H1 (cell line): ENCODE measurements at regions not wholly inside any gene's neighbourhood (a gene's known extent, or its start where the extent isn't known, plus 50 kb on each side); places are given as distances from the start of the nearest gene placed in this dataset.

Source experiments
- CTCF ChIA-PET: fragments of 300-600 bp; sonication (Branson Sonifier 250); formaldehyde crosslinking; loops from one replicate; lab custom pipeline; 2021; ENCODE audit not compliant: partially characterized antibody; lab: Charles Lee
- POLR2A ChIA-PET: fragments of 300-600 bp; sonication (Branson Sonifier 250); formaldehyde crosslinking; loops from one replicate; lab custom pipeline; 2021; ENCODE audit warnings: inconsistent platforms; ENCODE audit not compliant: partially characterized antibody; lab: Charles Lee
- DNase-seq, 2 experiments: peaks; one replicate each; pipeline versions ENCODE4 v3.0.0 to v3.0.0-alpha.2; 2010 to 2022; ENCODE audit warnings: low spot score in 2 of 2, low read depth in 1 of 2, mixed read lengths in 1 of 2
- FAIRE-seq: peaks from 2 replicates; lab custom pipeline; 2011; peaks lifted over from hg19 to GRCh38; lab: Jason Lieb, UNC
- H2AFZ ChIP-seq: 2 replicates; pipeline ENCODE4 v1.8.1; 2012; ENCODE audit warnings: low read length, inconsistent platforms
- H2AK5ac ChIP-seq: 2 replicates; pipeline ENCODE4 v1.6.1; 2013; ENCODE audit warnings: low read depth, low read length
- H2BK120ac ChIP-seq: replicated peaks from 2 replicates; pipeline ENCODE3; 2013; ENCODE audit warnings: low read depth, low read length, inconsistent platforms
- H2BK12ac ChIP-seq: 2 replicates; pipeline ENCODE4 v1.6.1; 2013; ENCODE audit warnings: low read depth, low read length
- H2BK15ac ChIP-seq: 2 replicates; pipeline ENCODE4 v1.6.1; 2013; ENCODE audit warnings: low read length
- H2BK20ac ChIP-seq: 2 replicates; pipeline ENCODE4 v1.6.1; 2013; ENCODE audit warnings: low read length
- H2BK5ac ChIP-seq: 2 replicates; pipeline ENCODE4 v1.6.1; 2013; ENCODE audit warnings: low read depth, low read length
- H3K14ac ChIP-seq: 2 replicates; pipeline ENCODE4 v1.6.1; 2013; ENCODE audit warnings: inconsistent platforms; ENCODE audit not compliant: insufficient read length
- H3K18ac ChIP-seq: 2 replicates; pipeline ENCODE4 v1.6.1; 2013; ENCODE audit warnings: low read length; ENCODE audit errors: extremely low read depth
- H3K23ac ChIP-seq: 2 replicates; pipeline ENCODE4 v1.6.1; 2013; ENCODE audit warnings: inconsistent platforms; ENCODE audit not compliant: insufficient read length
- H3K23me2 ChIP-seq: 2 replicates; pipeline ENCODE4 v1.6.1; 2013; ENCODE audit warnings: low read depth, low read length
- H3K27ac ChIP-seq: 2 replicates; pipeline ENCODE4 v1.6.1; 2011; ENCODE audit warnings: low read depth, low read length, inconsistent platforms
- H3K27me3 ChIP-seq, 4 experiments: replicated peaks in 1 of 4; 1 replicate in 1 of 4; 2 replicates in 3 of 4; pipeline versions ENCODE4 v1.6.1 to v1.8.1; 2011 to 2013; ENCODE audit warnings: low read length in 3 of 4, mild to moderate bottlenecking in 3 of 4, inconsistent platforms in 2 of 4, mixed read lengths in 2 of 4, moderate library complexity in 1 of 4; ENCODE audit not compliant: control insufficient read depth in 3 of 4, insufficient read depth in 3 of 4; ENCODE audit errors: extremely low read depth in 1 of 4
- H3K36me3 ChIP-seq, 4 experiments: 2 replicates each; pipeline versions ENCODE4 v1.6.1 to v1.8.1; 2011 to 2013; ENCODE audit warnings: mild to moderate bottlenecking in 4 of 4, low read length in 3 of 4, moderate library complexity in 2 of 4, control low read depth in 1 of 4, inconsistent platforms in 1 of 4; ENCODE audit not compliant: insufficient read depth in 4 of 4, control insufficient read depth in 2 of 4
- H3K4ac ChIP-seq: replicated peaks from 2 replicates; pipeline ENCODE3; 2013; ENCODE audit warnings: low read length, low read depth, mixed read lengths, inconsistent platforms; ENCODE audit not compliant: insufficient read length
- H3K4me1 ChIP-seq, 4 experiments: replicated peaks in 1 of 4; 1 replicate in 1 of 4; 2 replicates in 3 of 4; pipeline versions ENCODE4 v1.6.1 to v1.8.1; 2011 to 2013; ENCODE audit warnings: low read length in 3 of 4, inconsistent platforms in 2 of 4, mixed read lengths in 1 of 4; ENCODE audit not compliant: insufficient read depth in 4 of 4, control insufficient read depth in 3 of 4
- H3K4me2 ChIP-seq, 2 experiments: 2 replicates each; pipeline versions ENCODE4 v1.6.1 to v1.8.1; 2011 to 2013; ENCODE audit warnings: low read depth in 2 of 2, low read length in 2 of 2, control low read depth in 1 of 2, inconsistent platforms in 1 of 2, mild to moderate bottlenecking in 1 of 2; ENCODE audit not compliant: insufficient read depth in 1 of 2
- H3K4me3 ChIP-seq, 4 experiments: fragments of 200-600, 300-600 bp in 1 of 4; sonication (generic), shearing (Covaris generic), sonication (Bioruptor Twin) in 1 of 4; 2 replicates each; pipeline versions ENCODE4 v1.5.1 to v1.8.1; 2011 to 2016; ENCODE audit warnings: low read length in 4 of 4, low read depth in 3 of 4, control low read depth in 2 of 4, inconsistent platforms in 2 of 4, mild to moderate bottlenecking in 2 of 4, mixed read lengths in 1 of 4, moderate library complexity in 1 of 4; ENCODE audit not compliant: insufficient read depth in 2 of 4; ENCODE audit errors: extremely low read depth in 1 of 4
- H3K56ac ChIP-seq: replicated peaks from 2 replicates; pipeline ENCODE3; 2013; ENCODE audit warnings: low read depth, mild to moderate bottlenecking, mixed read lengths, low read length, inconsistent platforms; ENCODE audit not compliant: insufficient read length
- H3K79me1 ChIP-seq: 2 replicates; pipeline ENCODE4 v1.6.1; 2013; ENCODE audit warnings: low read depth, low read length, control low read depth
- H3K79me2 ChIP-seq, 2 experiments: 2 replicates each; pipeline versions ENCODE4 v1.6.1 to v1.8.1; 2012 to 2013; ENCODE audit warnings: low read length in 2 of 2, mild to moderate bottlenecking in 2 of 2, inconsistent platforms in 1 of 2; ENCODE audit not compliant: insufficient read depth in 2 of 2, control insufficient read depth in 1 of 2
- H3K9ac ChIP-seq, 4 experiments: replicated peaks in 1 of 4; 1 replicate in 1 of 4; 2 replicates in 3 of 4; pipeline versions ENCODE4 v1.6.1 to v1.8.1; 2011 to 2013; ENCODE audit warnings: low read depth in 3 of 4, low read length in 3 of 4, control low read depth in 2 of 4, mild to moderate bottlenecking in 2 of 4, moderate library complexity in 2 of 4, inconsistent platforms in 1 of 4; ENCODE audit errors: extremely low read depth in 1 of 4
- H3K9me3 ChIP-seq, 2 experiments: 2 replicates each; pipeline versions ENCODE4 v1.6.1 to v1.8.1; 2012 to 2013; ENCODE audit warnings: mild to moderate bottlenecking in 2 of 2, moderate library complexity in 2 of 2, control low read depth in 1 of 2, inconsistent platforms in 1 of 2, low read depth in 1 of 2, low read length in 1 of 2, mixed read lengths in 1 of 2; ENCODE audit not compliant: insufficient read depth in 2 of 2
- H4K20me1 ChIP-seq, 2 experiments: replicated peaks in 1 of 2; 2 replicates each; pipeline versions ENCODE3 to v1.8.1; 2011 to 2013; ENCODE audit warnings: inconsistent platforms in 2 of 2, low read length in 2 of 2, mild to moderate bottlenecking in 1 of 2; ENCODE audit not compliant: insufficient read depth in 2 of 2, control insufficient read depth in 1 of 2
- H4K5ac ChIP-seq: 2 replicates; pipeline ENCODE4 v1.6.1; 2013; ENCODE audit warnings: low read length, low read depth, mixed read lengths, inconsistent platforms; ENCODE audit not compliant: insufficient read length
- H4K8ac ChIP-seq: 2 replicates; pipeline ENCODE4 v1.8.0; 2013; ENCODE audit warnings: mild to moderate bottlenecking, moderate library complexity, low read length, inconsistent platforms; ENCODE audit not compliant: insufficient read depth; ENCODE audit errors: extremely low read depth
- H4K91ac ChIP-seq: replicated peaks from 2 replicates; pipeline ENCODE3; 2013; ENCODE audit warnings: low read length, mixed read lengths, inconsistent platforms; ENCODE audit not compliant: insufficient read length
- EGR1 ChIP-seq: IDR thresholded peaks from 2 replicates; pipeline ENCODE4 v1.6.1; 2011; ENCODE audit warnings: low read depth, low read length, borderline replicate concordance
- RAD21 ChIP-seq, 2 experiments: IDR thresholded peaks in 1 of 2; conservative IDR thresholded peaks in 1 of 2; 2 replicates each; pipeline ENCODE4 v1.6.1; 2011; ENCODE audit warnings: low read depth in 2 of 2, low read length in 2 of 2, improper control_type of control experiment in 1 of 2, inconsistent platforms in 1 of 2, mild to moderate bottlenecking in 1 of 2, moderate library complexity in 1 of 2
- TBP ChIP-seq: IDR thresholded peaks from 2 replicates; pipeline ENCODE4 v1.6.1; 2011; ENCODE audit warnings: low read depth, low read length, improper control_type of control experiment
- TCF12 ChIP-seq: IDR thresholded peaks from 2 replicates; pipeline ENCODE4 v1.6.1; 2011; ENCODE audit warnings: low read depth, mild to moderate bottlenecking, low read length
- USF2 ChIP-seq: IDR thresholded peaks from 2 replicates; pipeline ENCODE4 v1.6.1; 2011; ENCODE audit warnings: low read length, improper control_type of control experiment
- WGBS, 2 experiments: shearing (Covaris generic) in 1 of 2; methylation state at CpG; one replicate each; pipeline versions ENCODE4 v1.1.6 to v1.1.7; 2013 to 2015; ENCODE audit warnings: low lambda C conversion rate in 2 of 2, mixed read lengths in 2 of 2, inconsistent platforms in 1 of 2, low coverage in 1 of 2, missing lambda C conversion rate in 1 of 2; ENCODE audit not compliant: insufficient replicate concordance in 2 of 2, insufficient coverage in 1 of 2, insufficient read length in 1 of 2; ENCODE audit errors: extremely low coverage in 1 of 2, missing lambda C conversion rate in 1 of 2; 5-methylcytosine and 5-hydroxymethylcytosine counted together

GRCh38 chr13:58478858-58479257, 847.3 kb downstream of the PCDH17 start:
- no peak overlapping the region for H3K4ac ChIP-seq
- no peak overlapping the region for H3K18ac ChIP-seq
- H3K4me3 ChIP-seq, result no peak overlapping the region
- H3K9me3 ChIP-seq, result no peaks in the 10 kb centered on the region
- no peaks in the 10 kb centered on the region for H3K36me3 ChIP-seq
- no peak for DNase-seq
- no peak overlapping the region for H4K8ac ChIP-seq
- H3K79me2 ChIP-seq, result no peaks in the 10 kb centered on the region
- H3K27me3 ChIP-seq, result no peaks in the 10 kb centered on the region
- no peak overlapping the region for H3K9ac ChIP-seq
- no peak overlapping the region for H2BK120ac ChIP-seq
- H3K4me2 ChIP-seq, result no peak overlapping the region
- H4K91ac ChIP-seq, result no peak overlapping the region
- CTCF ChIA-PET, result no interaction called here
- no peak overlapping the region for H2AFZ ChIP-seq
- 90% methylated on average over 1 of the region's 1 CpG; no CpG with 5 or more reads in 1 of the 2 experiments for WGBS, 2 experiments
- no peak overlapping the region for H3K23ac ChIP-seq
- H3K23me2 ChIP-seq, result no peaks in the 10 kb centered on the region
- TF ChIP-seq RAD21 (IDR thresholded peaks at IDR 0.05 in 1 of 2, conservative IDR thresholded peaks at IDR 0.05 in 1 of 2; ENCODE audit: low read depth in 2 of 2, low read length in 2 of 2) (no peak), EGR1 (no peak), USF2 (no peak), TBP (no peak), TCF12 (no peak)
- no peak overlapping the region for H2BK15ac ChIP-seq
- H2BK20ac ChIP-seq, result no peak overlapping the region
- H3K79me1 ChIP-seq, result no peaks in the 10 kb centered on the region
- no peak overlapping the region for H3K14ac ChIP-seq
- no peak overlapping the region for H4K5ac ChIP-seq
- POLR2A ChIA-PET, result no interaction called here
- H2BK5ac ChIP-seq, result no peak overlapping the region
- H2BK12ac ChIP-seq, result no peak overlapping the region
- peaks cover 0 to 3% (median 2%) of the 10 kb centered on the region in 4 experiments; a peak in 4 of 7 replicates for H3K4me1 ChIP-seq
- no peak overlapping the region for H3K27ac ChIP-seq
- no peaks in the 10 kb centered on the region for H4K20me1 ChIP-seq
- no peak overlapping the region for H3K56ac ChIP-seq
- H2AK5ac ChIP-seq, result no peak overlapping the region
- FAIRE-seq, result no peak
